ENCODE measurements at regions not wholly inside any gene's neighbourhood (a gene's known extent, or its start where the extent isn't known, plus 50 kb on each side); places are given as distances from the start of the nearest gene placed in this dataset.

- H3K27me3 ChIP-seq (ENCODE audit: insufficient read depth, poor library complexity, severe bottlenecking) = no peaks in the 10 kb centered on the region
- H3K4me3 ChIP-seq (replicated peaks; ENCODE audit: insufficient read depth, low read length) = no peak overlapping the region
- TF ChIP-seq SPI1 (IDR thresholded peaks at IDR 0.05; ENCODE audit: borderline replicate concordance, low read depth) = no peak
- TF ChIP-seq, protein P1, sequence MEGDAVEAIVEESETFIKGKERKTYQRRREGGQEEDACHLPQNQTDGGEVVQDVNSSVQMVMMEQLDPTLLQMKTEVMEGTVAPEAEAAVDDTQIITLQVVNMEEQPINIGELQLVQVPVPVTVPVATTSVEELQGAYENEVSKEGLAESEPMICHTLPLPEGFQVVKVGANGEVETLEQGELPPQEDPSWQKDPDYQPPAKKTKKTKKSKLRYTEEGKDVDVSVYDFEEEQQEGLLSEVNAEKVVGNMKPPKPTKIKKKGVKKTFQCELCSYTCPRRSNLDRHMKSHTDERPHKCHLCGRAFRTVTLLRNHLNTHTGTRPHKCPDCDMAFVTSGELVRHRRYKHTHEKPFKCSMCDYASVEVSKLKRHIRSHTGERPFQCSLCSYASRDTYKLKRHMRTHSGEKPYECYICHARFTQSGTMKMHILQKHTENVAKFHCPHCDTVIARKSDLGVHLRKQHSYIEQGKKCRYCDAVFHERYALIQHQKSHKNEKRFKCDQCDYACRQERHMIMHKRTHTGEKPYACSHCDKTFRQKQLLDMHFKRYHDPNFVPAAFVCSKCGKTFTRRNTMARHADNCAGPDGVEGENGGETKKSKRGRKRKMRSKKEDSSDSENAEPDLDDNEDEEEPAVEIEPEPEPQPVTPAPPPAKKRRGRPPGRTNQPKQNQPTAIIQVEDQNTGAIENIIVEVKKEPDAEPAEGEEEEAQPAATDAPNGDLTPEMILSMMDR (IDR thresholded peaks at IDR 0.05; ENCODE audit: insufficient read depth, low read length) = no peak
- TF ChIP-seq POLR2AphosphoS5 (IDR thresholded peaks at IDR 0.05; ENCODE audit: low read depth) = no peak
- TF ChIP-seq, protein P2, sequence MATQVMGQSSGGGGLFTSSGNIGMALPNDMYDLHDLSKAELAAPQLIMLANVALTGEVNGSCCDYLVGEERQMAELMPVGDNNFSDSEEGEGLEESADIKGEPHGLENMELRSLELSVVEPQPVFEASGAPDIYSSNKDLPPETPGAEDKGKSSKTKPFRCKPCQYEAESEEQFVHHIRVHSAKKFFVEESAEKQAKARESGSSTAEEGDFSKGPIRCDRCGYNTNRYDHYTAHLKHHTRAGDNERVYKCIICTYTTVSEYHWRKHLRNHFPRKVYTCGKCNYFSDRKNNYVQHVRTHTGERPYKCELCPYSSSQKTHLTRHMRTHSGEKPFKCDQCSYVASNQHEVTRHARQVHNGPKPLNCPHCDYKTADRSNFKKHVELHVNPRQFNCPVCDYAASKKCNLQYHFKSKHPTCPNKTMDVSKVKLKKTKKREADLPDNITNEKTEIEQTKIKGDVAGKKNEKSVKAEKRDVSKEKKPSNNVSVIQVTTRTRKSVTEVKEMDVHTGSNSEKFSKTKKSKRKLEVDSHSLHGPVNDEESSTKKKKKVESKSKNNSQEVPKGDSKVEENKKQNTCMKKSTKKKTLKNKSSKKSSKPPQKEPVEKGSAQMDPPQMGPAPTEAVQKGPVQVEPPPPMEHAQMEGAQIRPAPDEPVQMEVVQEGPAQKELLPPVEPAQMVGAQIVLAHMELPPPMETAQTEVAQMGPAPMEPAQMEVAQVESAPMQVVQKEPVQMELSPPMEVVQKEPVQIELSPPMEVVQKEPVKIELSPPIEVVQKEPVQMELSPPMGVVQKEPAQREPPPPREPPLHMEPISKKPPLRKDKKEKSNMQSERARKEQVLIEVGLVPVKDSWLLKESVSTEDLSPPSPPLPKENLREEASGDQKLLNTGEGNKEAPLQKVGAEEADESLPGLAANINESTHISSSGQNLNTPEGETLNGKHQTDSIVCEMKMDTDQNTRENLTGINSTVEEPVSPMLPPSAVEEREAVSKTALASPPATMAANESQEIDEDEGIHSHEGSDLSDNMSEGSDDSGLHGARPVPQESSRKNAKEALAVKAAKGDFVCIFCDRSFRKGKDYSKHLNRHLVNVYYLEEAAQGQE (IDR thresholded peaks at IDR 0.05; ENCODE audit: insufficient replicate concordance, low read depth) = no peak
- no peak overlapping the region for H3K27ac ChIP-seq (replicated peaks)
- no peak for DNase-seq (ENCODE audit: low read depth in 1 of 2, low spot score in 1 of 2)
Observed at GRCh38 chr18:76121011-76121410, 374.0 kb downstream of the ZNF516 start.

- no peak overlapping the region for H3K4me3 ChIP-seq (replicated peaks; ENCODE audit: insufficient read depth, low read length)
- H3K27ac ChIP-seq (replicated peaks) = no peak overlapping the region
- no peak for DNase-seq (ENCODE audit: low read depth in 1 of 2, low spot score in 1 of 2)
- H3K27me3 ChIP-seq (ENCODE audit: insufficient read depth, poor library complexity, severe bottlenecking) = peaks cover 3% of the 10 kb centered on the region
- TF ChIP-seq, protein P2 (IDR thresholded peaks at IDR 0.05; ENCODE audit: insufficient replicate concordance, low read depth) = no peak
- TF ChIP-seq SPI1 (IDR thresholded peaks at IDR 0.05; ENCODE audit: borderline replicate concordance, low read depth) = no peak
- no peak for TF ChIP-seq POLR2AphosphoS5 (IDR thresholded peaks at IDR 0.05; ENCODE audit: low read depth)
- TF ChIP-seq, protein P1 (IDR thresholded peaks at IDR 0.05; ENCODE audit: insufficient read depth, low read length) = no peak
- no peak for TF ChIP-seq GABPA (IDR thresholded peaks at IDR 0.05; ENCODE audit: low read depth)
Observed at GRCh38 chr18:76115580-76115979, 379.5 kb downstream of the ZNF516 start.

DNA sequence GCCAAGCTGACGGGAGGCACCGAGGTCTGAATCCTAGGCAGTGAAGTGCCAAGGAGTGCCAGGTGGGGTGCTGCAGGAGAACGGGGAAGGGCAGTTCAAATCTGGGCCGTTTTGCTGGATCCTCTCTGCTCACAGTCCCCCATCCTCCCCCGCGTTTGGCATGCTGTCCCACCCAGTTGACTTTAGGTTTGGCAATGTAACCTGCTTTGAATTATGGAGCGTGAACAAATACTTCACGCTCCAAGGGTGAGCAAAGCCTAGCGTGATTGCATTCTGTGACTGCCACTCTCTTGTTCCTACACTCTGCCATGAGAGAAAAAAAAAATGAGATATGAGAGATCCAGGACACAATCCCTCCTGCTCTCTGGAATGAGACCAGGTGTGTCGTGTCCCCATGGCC, 381.9 kb downstream of the ZNF516 start:
- peaks cover 3% of the 10 kb centered on the region for H3K27me3 ChIP-seq (ENCODE audit: insufficient read depth, poor library complexity, severe bottlenecking)
- H3K4me3 ChIP-seq (replicated peaks; ENCODE audit: insufficient read depth, low read length) = no peak overlapping the region
- TF ChIP-seq SPI1 (IDR thresholded peaks at IDR 0.05; ENCODE audit: borderline replicate concordance, low read depth) (no peak), POLR2AphosphoS5 (IDR thresholded peaks at IDR 0.05; ENCODE audit: low read depth) (no peak), GABPA (IDR thresholded peaks at IDR 0.05; ENCODE audit: low read depth) (no peak)
- TF ChIP-seq, protein P1 (IDR thresholded peaks at IDR 0.05; ENCODE audit: insufficient read depth, low read length) = no peak
- TF ChIP-seq, protein P2 (IDR thresholded peaks at IDR 0.05; ENCODE audit: insufficient replicate concordance, low read depth) = no peak
- no peak overlapping the region for H3K27ac ChIP-seq (replicated peaks)
- DNase-seq (ENCODE audit: low read depth in 1 of 2, low spot score in 1 of 2) = no peak

All from HL-60 (cell line).